ENCODE measurements at regions not wholly inside any gene's neighbourhood (a gene's known extent, or its start where the extent isn't known, plus 50 kb on each side); places are given as distances from the start of the nearest gene placed in this dataset.

GRCh38 chr9:108759835-108760234, 96.0 kb downstream of the ACTL7B start:
- TF ChIP-seq CTCF (IDR thresholded peaks at IDR 0.05) (no peak), POLR2A (IDR thresholded peaks at IDR 0.05) (no peak)
